GM12873 (cell line): ENCODE measurements at regions not wholly inside any gene's neighbourhood (a gene's known extent, or its start where the extent isn't known, plus 50 kb on each side); places are given as distances from the start of the nearest gene placed in this dataset.

Source experiments
- CTCF ChIP-seq: IDR thresholded peaks from 2 replicates; pipeline ENCODE4 v1.5.1; 2012; ENCODE audit warnings: low read depth, mild to moderate bottlenecking, moderate library complexity, low read length, control low read depth; ENCODE audit not compliant: insufficient read depth; ENCODE audit errors: missing control alignments

GRCh38 chr2:223416815-223417610 lies 185.1 kb downstream of the SCG2 start:
- no peak for TF ChIP-seq CTCF

- TF ChIP-seq CTCF: no peak
Observed at GRCh38 chr2:223418131-223418530, 184.0 kb downstream of the SCG2 start.

- TF ChIP-seq CTCF: no peak
Observed at GRCh38 chr2:223418604-223419199, 183.5 kb downstream of the SCG2 start.

- no peak for TF ChIP-seq CTCF
Observed at GRCh38 chr2:223420048-223420447, 182.1 kb downstream of the SCG2 start.

GRCh38 chr2:223431479-223431878 lies 170.7 kb downstream of the SCG2 start:
- TF ChIP-seq CTCF: no peak

- no peak for TF ChIP-seq CTCF
Observed at GRCh38 chr2:223433461-223433860, 168.7 kb downstream of the SCG2 start.

- TF ChIP-seq CTCF: no peak
Observed at GRCh38 chr2:223437788-223438187, 164.4 kb downstream of the SCG2 start.
